ENCODE measurements at regions not wholly inside any gene's neighbourhood (a gene's known extent, or its start where the extent isn't known, plus 50 kb on each side); places are given as distances from the start of the nearest gene placed in this dataset.
"Not testable (repeated sequence)": the region's sequence is repeated elsewhere in the genome, so short reads cannot be mapped to it uniquely, and the experiment has no call there.

- H3K27ac ChIP-seq (ENCODE audit: low read length): no peak overlapping the region
- no peak overlapping the region for H3K4me3 ChIP-seq (ENCODE audit: low read length)
- WGBS (ENCODE audit: insufficient coverage, low lambda C conversion rate): 100% methylated on average over 1 of the region's 3 CpGs
- no peaks in the 10 kb centered on the region for H3K4me1 ChIP-seq (ENCODE audit: control insufficient read depth, insufficient read depth, low read length)
- no peak for DNase-seq
- H3K27me3 ChIP-seq (ENCODE audit: control insufficient read depth, insufficient read depth, low read length): no peaks in the 10 kb centered on the region
- no peaks in the 10 kb centered on the region for H3K9me3 ChIP-seq (ENCODE audit: control insufficient read depth, low read depth, low read length)
- no peaks in the 10 kb centered on the region for H3K36me3 ChIP-seq (ENCODE audit: control insufficient read depth, insufficient read depth, low read length)
These were observed 166.1 kb downstream of the PPP1R3A start for GRCh38 chr7:113752689-113753088.

GRCh38 chr7:113752289-113752688 lies 166.5 kb downstream of the PPP1R3A start:
- Histone ChIP-seq H3K4me3 (ENCODE audit: low read length) (no peak overlapping the region), H3K36me3 (ENCODE audit: control insufficient read depth, insufficient read depth, low read length) (no peaks in the 10 kb centered on the region), H3K9me3 (ENCODE audit: control insufficient read depth, low read depth, low read length) (no peaks in the 10 kb centered on the region), H3K27ac (ENCODE audit: low read length) (no peak overlapping the region), H3K27me3 (ENCODE audit: control insufficient read depth, insufficient read depth, low read length) (no peaks in the 10 kb centered on the region), H3K4me1 (ENCODE audit: control insufficient read depth, insufficient read depth, low read length) (no peaks in the 10 kb centered on the region)
- DNase-seq: no peak
- WGBS (ENCODE audit: insufficient coverage, low lambda C conversion rate): 0% methylated on average over 1 of the region's 2 CpGs

- Histone ChIP-seq H3K4me3 (ENCODE audit: low read length) (no peak overlapping the region), H3K4me1 (ENCODE audit: control insufficient read depth, insufficient read depth, low read length) (no peaks in the 10 kb centered on the region), H3K36me3 (ENCODE audit: control insufficient read depth, insufficient read depth, low read length) (no peaks in the 10 kb centered on the region), H3K27ac (ENCODE audit: low read length) (no peak overlapping the region), H3K27me3 (ENCODE audit: control insufficient read depth, insufficient read depth, low read length) (no peaks in the 10 kb centered on the region), H3K9me3 (ENCODE audit: control insufficient read depth, low read depth, low read length) (no peaks in the 10 kb centered on the region)
- no peak for DNase-seq
- 83% methylated on average over 1 of the region's 1 CpG for WGBS (ENCODE audit: insufficient coverage, low lambda C conversion rate)
These were observed 167.3 kb downstream of the PPP1R3A start for GRCh38 chr7:113751547-113751946.

- WGBS (ENCODE audit: insufficient coverage, low lambda C conversion rate): no CpG with 5 or more reads among the region's 5 CpGs
These were observed 170.4 kb downstream of the PPP1R3A start for GRCh38 chr7:113748385-113748784.

GRCh38 chr7:113742946-113743431 lies 175.8 kb downstream of the PPP1R3A start:
- not testable (repeated sequence) for H3K9me3 ChIP-seq (ENCODE audit: control insufficient read depth, low read depth, low read length); H3K4me1 ChIP-seq (ENCODE audit: control insufficient read depth, insufficient read depth, low read length); H3K4me3 ChIP-seq (ENCODE audit: low read length); H3K27ac ChIP-seq (ENCODE audit: low read length); DNase-seq; H3K36me3 ChIP-seq (ENCODE audit: control insufficient read depth, insufficient read depth, low read length); H3K27me3 ChIP-seq (ENCODE audit: control insufficient read depth, insufficient read depth, low read length)
- WGBS (ENCODE audit: insufficient coverage, low lambda C conversion rate): no CpG with 5 or more reads among the region's 34 CpGs

More at GRCh38 chr7:113748385-113748784, 170.4 kb downstream of the PPP1R3A start:
- not testable (repeated sequence) for H3K27me3 ChIP-seq (ENCODE audit: control insufficient read depth, insufficient read depth, low read length); DNase-seq; H3K4me3 ChIP-seq (ENCODE audit: low read length); H3K36me3 ChIP-seq (ENCODE audit: control insufficient read depth, insufficient read depth, low read length); H3K9me3 ChIP-seq (ENCODE audit: control insufficient read depth, low read depth, low read length); H3K4me1 ChIP-seq (ENCODE audit: control insufficient read depth, insufficient read depth, low read length); H3K27ac ChIP-seq (ENCODE audit: low read length)

GRCh38 chr7:113742377-113742776 lies 176.4 kb downstream of the PPP1R3A start:
- 100% methylated on average over 1 of the region's 2 CpGs for WGBS (ENCODE audit: insufficient coverage, low lambda C conversion rate)
- Histone ChIP-seq H3K4me1 (ENCODE audit: control insufficient read depth, insufficient read depth, low read length) (no peaks in the 10 kb centered on the region), H3K27ac (ENCODE audit: low read length) (no peak overlapping the region), H3K4me3 (ENCODE audit: low read length) (no peak overlapping the region), H3K27me3 (ENCODE audit: control insufficient read depth, insufficient read depth, low read length) (no peaks in the 10 kb centered on the region), H3K9me3 (ENCODE audit: control insufficient read depth, low read depth, low read length) (peaks cover 3% of the 10 kb centered on the region), H3K36me3 (ENCODE audit: control insufficient read depth, insufficient read depth, low read length) (no peaks in the 10 kb centered on the region)
- no peak for DNase-seq

GRCh38 chr7:113731571-113731970 lies 187.2 kb downstream of the PPP1R3A start:
- H3K4me1 ChIP-seq (ENCODE audit: control insufficient read depth, insufficient read depth, low read length): no peaks in the 10 kb centered on the region
- H3K27me3 ChIP-seq (ENCODE audit: control insufficient read depth, insufficient read depth, low read length): no peaks in the 10 kb centered on the region
- DNase-seq: no peak
- no peak overlapping the region for H3K27ac ChIP-seq (ENCODE audit: low read length)
- no peak overlapping the region for H3K4me3 ChIP-seq (ENCODE audit: low read length)
- 90% methylated on average over 2 of the region's 3 CpGs for WGBS (ENCODE audit: insufficient coverage, low lambda C conversion rate)
- no peaks in the 10 kb centered on the region for H3K36me3 ChIP-seq (ENCODE audit: control insufficient read depth, insufficient read depth, low read length)
- no peaks in the 10 kb centered on the region for H3K9me3 ChIP-seq (ENCODE audit: control insufficient read depth, low read depth, low read length)

- H3K4me3 ChIP-seq (ENCODE audit: low read length): no peak overlapping the region
- H3K27ac ChIP-seq (ENCODE audit: low read length): no peak overlapping the region
- DNase-seq: no peak
- no peaks in the 10 kb centered on the region for H3K36me3 ChIP-seq (ENCODE audit: control insufficient read depth, insufficient read depth, low read length)
- no CpG with 5 or more reads among the region's 1 CpG for WGBS (ENCODE audit: insufficient coverage, low lambda C conversion rate)
- H3K9me3 ChIP-seq (ENCODE audit: control insufficient read depth, low read depth, low read length): no peaks in the 10 kb centered on the region
- H3K27me3 ChIP-seq (ENCODE audit: control insufficient read depth, insufficient read depth, low read length): no peaks in the 10 kb centered on the region
- no peaks in the 10 kb centered on the region for H3K4me1 ChIP-seq (ENCODE audit: control insufficient read depth, insufficient read depth, low read length)
These were observed 188.4 kb downstream of the PPP1R3A start for GRCh38 chr7:113730309-113730955.

GRCh38 chr7:113727486-113727885 lies 191.3 kb downstream of the PPP1R3A start:
- H3K36me3 ChIP-seq (ENCODE audit: control insufficient read depth, insufficient read depth, low read length): no peaks in the 10 kb centered on the region
- H3K4me3 ChIP-seq (ENCODE audit: low read length): no peak overlapping the region
- no peaks in the 10 kb centered on the region for H3K9me3 ChIP-seq (ENCODE audit: control insufficient read depth, low read depth, low read length)
- H3K27me3 ChIP-seq (ENCODE audit: control insufficient read depth, insufficient read depth, low read length): no peaks in the 10 kb centered on the region
- DNase-seq: no peak
- H3K4me1 ChIP-seq (ENCODE audit: control insufficient read depth, insufficient read depth, low read length): no peaks in the 10 kb centered on the region
- H3K27ac ChIP-seq (ENCODE audit: low read length): no peak overlapping the region
- WGBS (ENCODE audit: insufficient coverage, low lambda C conversion rate): no CpG with 5 or more reads among the region's 3 CpGs

- no peaks in the 10 kb centered on the region for H3K9me3 ChIP-seq (ENCODE audit: control insufficient read depth, low read depth, low read length)
- no peaks in the 10 kb centered on the region for H3K27me3 ChIP-seq (ENCODE audit: control insufficient read depth, insufficient read depth, low read length)
- no peaks in the 10 kb centered on the region for H3K36me3 ChIP-seq (ENCODE audit: control insufficient read depth, insufficient read depth, low read length)
- no peak overlapping the region for H3K4me3 ChIP-seq (ENCODE audit: low read length)
- DNase-seq: no peak
- no CpG with 5 or more reads among the region's 2 CpGs for WGBS (ENCODE audit: insufficient coverage, low lambda C conversion rate)
- H3K27ac ChIP-seq (ENCODE audit: low read length): no peak overlapping the region
- no peaks in the 10 kb centered on the region for H3K4me1 ChIP-seq (ENCODE audit: control insufficient read depth, insufficient read depth, low read length)
These were observed 196.8 kb downstream of the PPP1R3A start for GRCh38 chr7:113722006-113722405.

- no peaks in the 10 kb centered on the region for H3K36me3 ChIP-seq (ENCODE audit: control insufficient read depth, insufficient read depth, low read length)
- H3K27me3 ChIP-seq (ENCODE audit: control insufficient read depth, insufficient read depth, low read length): no peaks in the 10 kb centered on the region
- no peak overlapping the region for H3K27ac ChIP-seq (ENCODE audit: low read length)
- H3K4me3 ChIP-seq (ENCODE audit: low read length): no peak overlapping the region
- DNase-seq: no peak
- WGBS (ENCODE audit: insufficient coverage, low lambda C conversion rate): 82% methylated on average over 1 of the region's 1 CpG
- H3K9me3 ChIP-seq (ENCODE audit: control insufficient read depth, low read depth, low read length): no peaks in the 10 kb centered on the region
- H3K4me1 ChIP-seq (ENCODE audit: control insufficient read depth, insufficient read depth, low read length): no peaks in the 10 kb centered on the region
These were observed 201.1 kb downstream of the PPP1R3A start for GRCh38 chr7:113717739-113718138.
